ENCODE measurements at regions not wholly inside any gene's neighbourhood (a gene's known extent, or its start where the extent isn't known, plus 50 kb on each side); places are given as distances from the start of the nearest gene placed in this dataset.

DNA sequence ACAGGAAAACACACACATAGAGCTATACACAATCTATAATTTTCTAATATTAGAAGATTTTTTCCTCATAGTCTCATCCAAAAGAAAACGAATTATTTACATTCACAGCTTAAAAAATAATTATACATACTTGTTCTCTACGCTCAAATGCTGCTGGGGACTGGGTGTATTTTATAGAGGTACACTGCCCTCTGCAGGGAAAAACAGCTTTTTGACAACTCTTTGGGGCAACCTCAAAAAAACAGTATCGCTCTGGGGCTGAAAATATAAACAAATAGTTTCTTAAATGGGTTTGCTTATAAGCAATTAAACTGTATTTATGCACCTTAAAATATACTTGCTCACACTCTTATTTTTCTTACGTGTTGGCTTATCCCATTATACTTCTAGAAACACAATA, 261.8 kb upstream of the PSMD7 start:
- TF ChIP-seq ZFP3 (CRISPR knock-in tag; IDR thresholded peaks at IDR 0.05) (no peak), ZFP30 (CRISPR knock-in tag; IDR thresholded peaks at IDR 0.05) (no peak), OSR1 (CRISPR knock-in tag; IDR thresholded peaks at IDR 0.05) (no peak), ZNF70 (CRISPR knock-in tag; IDR thresholded peaks at IDR 0.05) (no peak), ZC3H10 (CRISPR knock-in tag; IDR thresholded peaks at IDR 0.05) (no peak), CSDC2 (CRISPR knock-in tag; IDR thresholded peaks at IDR 0.05) (no peak), PPARA (CRISPR knock-in tag; IDR thresholded peaks at IDR 0.05; ENCODE audit: borderline replicate concordance) (no peak), ZNF565 (CRISPR knock-in tag; conservative IDR thresholded peaks at IDR 0.05; ENCODE audit: low read depth) (no peak), BACH2 (CRISPR knock-in tag; IDR thresholded peaks at IDR 0.05; ENCODE audit: borderline replicate concordance) (no peak), ISL1 (CRISPR knock-in tag; IDR thresholded peaks at IDR 0.05) (no peak), GLIS3 (CRISPR knock-in tag; IDR thresholded peaks at IDR 0.05) (no peak), ARNTL (CRISPR knock-in tag; IDR thresholded peaks at IDR 0.05; ENCODE audit: borderline replicate concordance, low read depth) (no peak), TOX (CRISPR knock-in tag; IDR thresholded peaks at IDR 0.05; ENCODE audit: borderline replicate concordance) (no peak), TCF4 (CRISPR knock-in tag; IDR thresholded peaks at IDR 0.05; ENCODE audit: borderline replicate concordance) (no peak), ZNF8 (CRISPR knock-in tag; IDR thresholded peaks at IDR 0.05) (no peak)
- TF ChIP-seq, protein P1, sequence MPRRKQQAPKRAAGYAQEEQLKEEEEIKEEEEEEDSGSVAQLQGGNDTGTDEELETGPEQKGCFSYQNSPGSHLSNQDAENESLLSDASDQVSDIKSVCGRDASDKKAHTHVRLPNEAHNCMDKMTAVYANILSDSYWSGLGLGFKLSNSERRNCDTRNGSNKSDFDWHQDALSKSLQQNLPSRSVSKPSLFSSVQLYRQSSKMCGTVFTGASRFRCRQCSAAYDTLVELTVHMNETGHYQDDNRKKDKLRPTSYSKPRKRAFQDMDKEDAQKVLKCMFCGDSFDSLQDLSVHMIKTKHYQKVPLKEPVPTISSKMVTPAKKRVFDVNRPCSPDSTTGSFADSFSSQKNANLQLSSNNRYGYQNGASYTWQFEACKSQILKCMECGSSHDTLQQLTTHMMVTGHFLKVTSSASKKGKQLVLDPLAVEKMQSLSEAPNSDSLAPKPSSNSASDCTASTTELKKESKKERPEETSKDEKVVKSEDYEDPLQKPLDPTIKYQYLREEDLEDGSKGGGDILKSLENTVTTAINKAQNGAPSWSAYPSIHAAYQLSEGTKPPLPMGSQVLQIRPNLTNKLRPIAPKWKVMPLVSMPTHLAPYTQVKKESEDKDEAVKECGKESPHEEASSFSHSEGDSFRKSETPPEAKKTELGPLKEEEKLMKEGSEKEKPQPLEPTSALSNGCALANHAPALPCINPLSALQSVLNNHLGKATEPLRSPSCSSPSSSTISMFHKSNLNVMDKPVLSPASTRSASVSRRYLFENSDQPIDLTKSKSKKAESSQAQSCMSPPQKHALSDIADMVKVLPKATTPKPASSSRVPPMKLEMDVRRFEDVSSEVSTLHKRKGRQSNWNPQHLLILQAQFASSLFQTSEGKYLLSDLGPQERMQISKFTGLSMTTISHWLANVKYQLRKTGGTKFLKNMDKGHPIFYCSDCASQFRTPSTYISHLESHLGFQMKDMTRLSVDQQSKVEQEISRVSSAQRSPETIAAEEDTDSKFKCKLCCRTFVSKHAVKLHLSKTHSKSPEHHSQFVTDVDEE (CRISPR knock-in tag; IDR thresholded peaks at IDR 0.05) = no peak
- TF ChIP-seq, protein P2, sequence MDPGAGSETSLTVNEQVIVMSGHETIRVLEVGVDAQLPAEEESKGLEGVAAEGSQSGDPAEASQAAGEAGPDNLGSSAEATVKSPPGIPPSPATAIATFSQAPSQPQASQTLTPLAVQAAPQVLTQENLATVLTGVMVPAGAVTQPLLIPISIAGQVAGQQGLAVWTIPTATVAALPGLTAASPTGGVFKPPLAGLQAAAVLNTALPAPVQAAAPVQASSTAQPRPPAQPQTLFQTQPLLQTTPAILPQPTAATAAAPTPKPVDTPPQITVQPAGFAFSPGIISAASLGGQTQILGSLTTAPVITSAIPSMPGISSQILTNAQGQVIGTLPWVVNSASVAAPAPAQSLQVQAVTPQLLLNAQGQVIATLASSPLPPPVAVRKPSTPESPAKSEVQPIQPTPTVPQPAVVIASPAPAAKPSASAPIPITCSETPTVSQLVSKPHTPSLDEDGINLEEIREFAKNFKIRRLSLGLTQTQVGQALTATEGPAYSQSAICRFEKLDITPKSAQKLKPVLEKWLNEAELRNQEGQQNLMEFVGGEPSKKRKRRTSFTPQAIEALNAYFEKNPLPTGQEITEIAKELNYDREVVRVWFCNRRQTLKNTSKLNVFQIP (CRISPR knock-in tag; IDR thresholded peaks at IDR 0.05; ENCODE audit: borderline replicate concordance, low read depth) = no peak
- TF ChIP-seq, protein P3, sequence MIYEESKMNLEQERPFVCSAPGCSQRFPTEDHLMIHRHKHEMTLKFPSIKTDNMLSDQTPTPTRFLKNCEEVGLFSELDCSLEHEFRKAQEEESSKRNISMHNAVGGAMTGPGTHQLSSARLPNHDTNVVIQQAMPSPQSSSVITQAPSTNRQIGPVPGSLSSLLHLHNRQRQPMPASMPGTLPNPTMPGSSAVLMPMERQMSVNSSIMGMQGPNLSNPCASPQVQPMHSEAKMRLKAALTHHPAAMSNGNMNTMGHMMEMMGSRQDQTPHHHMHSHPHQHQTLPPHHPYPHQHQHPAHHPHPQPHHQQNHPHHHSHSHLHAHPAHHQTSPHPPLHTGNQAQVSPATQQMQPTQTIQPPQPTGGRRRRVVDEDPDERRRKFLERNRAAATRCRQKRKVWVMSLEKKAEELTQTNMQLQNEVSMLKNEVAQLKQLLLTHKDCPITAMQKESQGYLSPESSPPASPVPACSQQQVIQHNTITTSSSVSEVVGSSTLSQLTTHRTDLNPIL (CRISPR knock-in tag; IDR thresholded peaks at IDR 0.05; ENCODE audit: low read depth) = no peak
- ATAC-seq = no peak

- no peak for ATAC-seq
- no peak for TF ChIP-seq GLIS3 (CRISPR knock-in tag; IDR thresholded peaks at IDR 0.05)
- TF ChIP-seq ZNF70 (CRISPR knock-in tag; IDR thresholded peaks at IDR 0.05) = no peak
- TF ChIP-seq, protein P3 (CRISPR knock-in tag; IDR thresholded peaks at IDR 0.05; ENCODE audit: low read depth) = no peak
- TF ChIP-seq TCF4 (CRISPR knock-in tag; IDR thresholded peaks at IDR 0.05; ENCODE audit: borderline replicate concordance) = no peak
- TF ChIP-seq CSDC2 (CRISPR knock-in tag; IDR thresholded peaks at IDR 0.05) = no peak
- TF ChIP-seq ZFP3 (CRISPR knock-in tag; IDR thresholded peaks at IDR 0.05) = no peak
- TF ChIP-seq ISL1 (CRISPR knock-in tag; IDR thresholded peaks at IDR 0.05) = no peak
- TF ChIP-seq ZNF8 (CRISPR knock-in tag; IDR thresholded peaks at IDR 0.05) = no peak
- TF ChIP-seq, protein P4, sequence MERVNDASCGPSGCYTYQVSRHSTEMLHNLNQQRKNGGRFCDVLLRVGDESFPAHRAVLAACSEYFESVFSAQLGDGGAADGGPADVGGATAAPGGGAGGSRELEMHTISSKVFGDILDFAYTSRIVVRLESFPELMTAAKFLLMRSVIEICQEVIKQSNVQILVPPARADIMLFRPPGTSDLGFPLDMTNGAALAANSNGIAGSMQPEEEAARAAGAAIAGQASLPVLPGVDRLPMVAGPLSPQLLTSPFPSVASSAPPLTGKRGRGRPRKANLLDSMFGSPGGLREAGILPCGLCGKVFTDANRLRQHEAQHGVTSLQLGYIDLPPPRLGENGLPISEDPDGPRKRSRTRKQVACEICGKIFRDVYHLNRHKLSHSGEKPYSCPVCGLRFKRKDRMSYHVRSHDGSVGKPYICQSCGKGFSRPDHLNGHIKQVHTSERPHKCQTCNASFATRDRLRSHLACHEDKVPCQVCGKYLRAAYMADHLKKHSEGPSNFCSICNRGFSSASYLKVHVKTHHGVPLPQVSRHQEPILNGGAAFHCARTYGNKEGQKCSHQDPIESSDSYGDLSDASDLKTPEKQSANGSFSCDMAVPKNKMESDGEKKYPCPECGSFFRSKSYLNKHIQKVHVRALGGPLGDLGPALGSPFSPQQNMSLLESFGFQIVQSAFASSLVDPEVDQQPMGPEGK (CRISPR knock-in tag; IDR thresholded peaks at IDR 0.05; ENCODE audit: borderline replicate concordance) = no peak
- TF ChIP-seq, protein P2 (CRISPR knock-in tag; IDR thresholded peaks at IDR 0.05; ENCODE audit: borderline replicate concordance, low read depth) = no peak
- no peak for TF ChIP-seq SNAI2 (CRISPR knock-in tag; IDR thresholded peaks at IDR 0.05)
- no peak for TF ChIP-seq PPARA (CRISPR knock-in tag; IDR thresholded peaks at IDR 0.05; ENCODE audit: borderline replicate concordance)
Observed at GRCh38 chr16:74034200-74034599, 262.4 kb upstream of the PSMD7 start.

Measured in SK-N-SH treated with all-trans-retinoic acid at 6 μM for 48 hours (cell line).